ENCODE measurements at regions not wholly inside any gene's neighbourhood (a gene's known extent, or its start where the extent isn't known, plus 50 kb on each side); places are given as distances from the start of the nearest gene placed in this dataset.

DNA sequence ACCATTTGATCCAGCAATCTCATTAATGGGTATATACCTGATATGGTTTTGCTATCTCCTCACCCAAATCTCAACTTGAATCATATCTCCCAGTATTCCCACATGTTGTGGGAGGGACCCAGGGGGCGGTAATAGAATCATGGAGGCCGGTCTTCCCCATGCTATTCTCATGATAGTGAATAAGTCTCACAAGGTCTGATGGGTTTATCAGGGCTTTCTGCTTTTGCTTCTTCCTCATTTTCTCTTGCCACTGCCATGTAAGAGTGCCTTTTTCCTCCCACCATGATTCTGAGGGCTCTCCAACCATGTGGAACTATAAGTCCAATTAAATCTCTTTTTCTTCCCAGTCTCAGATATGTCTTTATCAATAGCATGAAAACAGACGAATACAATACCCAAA lies 74.5 kb upstream of the APC start:
- peaks cover 7 to 26% (median 18%) of the 10 kb centered on the region in 9 donors for H3K9me3 Mint-ChIP-seq
- no peaks in the 10 kb centered on the region for H3K4me1 Mint-ChIP-seq
- POLR2A ChIA-PET: no interaction called here
- no peak for DNase-seq
- H3K36me3 Mint-ChIP-seq: peaks cover 0 to 31% (median 11%) of the 10 kb centered on the region in 3 donors
- H3K27me3 Mint-ChIP-seq: peaks cover 0 to 18% (median 6%) of the 10 kb centered on the region in 5 donors
- H3K27ac Mint-ChIP-seq: no peak overlapping the region
- no peak for ATAC-seq
- H3K4me3 Mint-ChIP-seq: no peak overlapping the region

DNA sequence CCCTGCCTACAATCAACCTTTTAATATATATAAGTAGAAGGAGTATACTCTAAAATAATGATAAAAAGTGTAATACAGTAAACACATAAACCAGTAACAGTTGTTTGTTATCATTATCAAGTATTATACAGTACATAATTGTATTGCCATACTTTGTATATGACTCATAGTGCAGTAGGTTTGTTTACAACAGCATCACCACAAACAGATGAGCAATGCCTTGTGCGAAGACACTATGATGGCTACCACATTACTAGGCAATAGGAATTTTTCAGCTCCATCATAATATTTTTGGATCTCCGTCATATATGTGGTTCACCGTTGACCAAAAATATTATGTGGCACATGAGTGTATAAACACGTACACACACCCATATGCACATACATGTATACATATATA lies 69.7 kb upstream of the APC start:
- no peaks in the 10 kb centered on the region for H3K4me1 Mint-ChIP-seq
- ATAC-seq (no peak), DNase-seq (no peak)
- H3K27me3 Mint-ChIP-seq: peaks cover 0 to 8% (median 0%) of the 10 kb centered on the region in 5 donors
- no peaks in the 10 kb centered on the region for H3K9me3 Mint-ChIP-seq
- H3K36me3 Mint-ChIP-seq: no peaks in the 10 kb centered on the region
- no peak overlapping the region for H3K4me3 Mint-ChIP-seq
- POLR2A ChIA-PET: no interaction called here
- no peak overlapping the region for H3K27ac Mint-ChIP-seq

DNA sequence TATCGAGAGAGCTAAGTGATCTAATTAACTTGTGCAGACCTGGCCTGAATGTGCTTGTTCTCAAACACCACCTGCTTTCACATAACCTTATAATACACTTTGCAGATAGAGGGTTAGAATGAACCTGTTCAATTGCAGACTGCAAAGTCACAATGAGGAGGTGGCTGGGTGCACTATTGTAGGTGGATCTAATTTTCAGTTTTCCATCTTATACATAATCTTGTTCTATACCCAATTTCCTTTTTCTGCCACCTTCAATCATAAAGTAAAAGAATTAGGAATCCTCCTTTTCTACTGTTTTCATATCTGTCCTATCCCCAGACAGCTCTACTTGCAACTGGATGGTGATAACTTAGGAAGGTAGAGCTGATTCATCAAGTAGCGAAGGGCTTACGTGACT lies 68.8 kb upstream of the APC start:
- POLR2A ChIA-PET: no interaction called here
- Mint-ChIP-seq H3K27ac (no peak overlapping the region), H3K27me3 (peaks cover 0 to 8% (median under 1%) of the 10 kb centered on the region in 5 donors), H3K36me3 (no peaks in the 10 kb centered on the region), H3K4me3 (no peak overlapping the region), H3K4me1 (no peaks in the 10 kb centered on the region), H3K9me3 (no peaks in the 10 kb centered on the region)
- ATAC-seq: no peak
- DNase-seq: no peak

DNA sequence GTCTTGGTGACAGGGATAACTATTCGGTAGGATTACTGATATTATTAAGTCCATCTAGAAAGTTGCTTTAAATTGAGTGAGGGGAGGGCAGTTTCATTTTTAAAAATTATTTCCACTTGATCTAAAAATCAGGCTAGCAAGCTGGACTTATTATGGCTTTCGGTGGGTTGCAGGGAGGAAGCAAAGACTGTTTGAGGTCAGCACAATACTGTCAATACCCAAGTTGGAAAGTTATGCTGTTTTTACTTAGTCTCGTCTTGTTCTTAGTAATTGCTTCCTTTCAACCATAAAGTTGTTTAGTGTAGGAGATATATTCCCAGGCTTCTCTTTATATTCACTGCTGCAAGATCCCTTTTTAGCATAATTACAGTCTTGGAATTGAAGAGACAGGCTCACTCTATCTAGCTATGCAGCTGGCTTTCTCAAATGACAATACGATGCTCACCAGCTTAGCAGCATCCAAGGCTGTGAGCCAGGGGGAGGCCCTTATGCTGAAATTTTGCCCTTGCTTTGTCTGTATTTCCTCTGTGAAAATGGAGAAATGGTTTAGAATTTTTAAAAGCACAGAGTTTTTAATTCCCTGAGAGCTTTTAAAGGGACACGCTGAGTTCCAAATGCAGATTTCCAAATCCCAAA lies 68.2 kb upstream of the APC start:
- no peak for ATAC-seq
- Mint-ChIP-seq H3K9me3 (no peaks in the 10 kb centered on the region), H3K4me1 (no peaks in the 10 kb centered on the region), H3K27ac (no peak overlapping the region), H3K27me3 (peaks cover 0 to 11% (median 3%) of the 10 kb centered on the region in 5 donors), H3K4me3 (no peak overlapping the region), H3K36me3 (no peaks in the 10 kb centered on the region)
- POLR2A ChIA-PET: no interaction called here
- DNase-seq: no peak

DNA sequence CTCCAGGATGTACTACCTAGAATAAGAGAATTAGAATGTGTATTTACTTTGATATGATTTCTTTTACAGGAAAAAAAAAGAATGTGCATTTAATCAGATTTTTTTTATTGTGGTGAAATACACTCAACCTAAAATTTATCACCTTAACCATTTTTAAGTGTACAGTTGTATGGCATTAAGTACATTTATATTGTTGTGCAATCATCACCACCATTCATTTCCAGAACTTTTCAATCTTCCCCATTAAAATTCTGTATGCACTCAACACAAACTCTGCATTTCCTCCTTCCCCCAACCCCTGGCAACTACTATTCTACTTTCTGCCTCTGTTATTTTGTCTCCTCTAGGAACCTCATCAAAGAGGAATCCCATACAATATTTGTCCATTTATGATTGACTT lies 66.0 kb upstream of the APC start:
- H3K4me1 Mint-ChIP-seq: no peaks in the 10 kb centered on the region
- peaks cover 0 to 4% (median 0%) of the 10 kb centered on the region in 9 donors for H3K9me3 Mint-ChIP-seq
- H3K4me3 Mint-ChIP-seq: no peak overlapping the region
- peaks cover 6 to 19% (median 15%) of the 10 kb centered on the region in 5 donors for H3K27me3 Mint-ChIP-seq
- ATAC-seq (no peak), DNase-seq (no peak)
- peaks cover 0 to 6% (median 0%) of the 10 kb centered on the region in 3 donors for H3K36me3 Mint-ChIP-seq
- H3K27ac Mint-ChIP-seq: no peak overlapping the region
- POLR2A ChIA-PET: no interaction called here

DNA sequence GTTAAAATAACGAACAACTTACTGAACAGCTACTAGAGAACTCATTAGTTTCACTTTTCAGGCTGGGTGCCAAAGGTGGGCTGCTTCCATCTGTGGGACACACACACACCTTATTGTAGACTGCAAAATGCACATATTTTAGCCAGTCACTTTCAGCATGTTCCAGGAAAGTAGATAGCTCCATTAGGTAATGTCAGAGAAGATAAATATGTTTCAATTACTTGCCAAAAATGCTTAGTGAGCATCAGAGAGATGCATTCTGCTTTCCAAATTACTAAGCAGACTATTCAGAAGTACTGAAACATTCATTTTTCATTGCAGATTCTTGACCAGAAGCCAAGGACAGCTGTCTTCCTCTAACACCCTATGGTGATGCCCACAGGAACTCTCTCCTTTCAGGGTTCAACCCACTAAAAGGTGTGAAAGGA lies 56.2 kb upstream of the APC start:
- ATAC-seq (no peak), DNase-seq (no peak)
- Mint-ChIP-seq H3K4me1 (peaks cover 0 to 5% (median 0%) of the 10 kb centered on the region in 4 donors), H3K4me3 (no peak overlapping the region), H3K27ac (no peak overlapping the region), H3K9me3 (peaks cover 0 to 7% (median 0%) of the 10 kb centered on the region in 9 donors), H3K27me3 (peaks cover 6 to 50% (median 31%) of the 10 kb centered on the region in 5 donors), H3K36me3 (peaks cover 0 to 9% (median 0%) of the 10 kb centered on the region in 3 donors)
- POLR2A ChIA-PET: no interaction called here

DNA sequence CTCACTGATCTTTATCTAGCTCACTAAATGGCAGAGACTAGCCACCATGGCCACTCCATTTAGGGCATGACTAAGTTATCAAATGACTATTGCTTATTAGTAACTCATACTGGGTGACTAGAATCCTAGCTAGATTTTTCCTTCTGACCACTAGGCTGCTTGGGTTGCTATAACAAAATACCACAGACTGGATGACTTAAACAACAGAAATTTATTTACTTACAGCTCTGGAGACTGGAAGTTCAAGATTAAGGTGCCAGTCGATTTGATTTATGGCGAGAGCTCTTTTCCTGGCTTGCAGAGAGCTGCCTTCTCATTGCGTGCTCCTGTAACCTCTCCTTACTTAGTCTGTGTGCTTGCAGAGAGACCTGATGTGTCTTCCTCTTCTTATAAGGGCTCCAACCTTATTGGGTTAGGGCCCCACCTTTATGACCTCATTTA lies 55.0 kb upstream of the APC start:
- peaks cover 5 to 38% (median 24%) of the 10 kb centered on the region in 5 donors for H3K27me3 Mint-ChIP-seq
- POLR2A ChIA-PET: no interaction called here
- peaks cover 0 to 8% (median 0%) of the 10 kb centered on the region in 3 donors for H3K36me3 Mint-ChIP-seq

DNA sequence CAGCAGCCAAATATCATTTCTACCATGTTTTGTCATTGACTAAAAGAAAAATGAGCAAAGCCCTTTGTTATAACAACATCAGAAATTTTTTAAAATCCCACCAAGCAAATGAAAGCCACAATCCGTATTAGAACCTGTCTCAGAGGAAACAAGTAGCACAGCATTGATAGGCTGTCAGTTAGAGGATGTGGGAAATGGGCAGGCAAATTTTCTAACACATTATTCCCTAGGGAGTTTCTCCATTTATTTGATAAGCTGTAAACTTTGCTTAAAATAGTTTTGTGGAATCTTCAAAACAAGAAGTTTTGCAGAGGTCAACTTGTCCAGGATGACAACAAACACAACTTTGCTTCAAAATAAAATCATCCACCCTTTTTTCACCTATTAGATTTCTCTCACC lies 53.6 kb upstream of the APC start:
- POLR2A ChIA-PET: no interaction called here

More for the DNA sequence above, 55.0 kb upstream of the APC start:
- peaks cover 0 to 5% (median 0%) of the 10 kb centered on the region in 4 donors for H3K4me1 Mint-ChIP-seq
- DNase-seq (no peak), ATAC-seq (no peak)
- H3K27ac Mint-ChIP-seq: no peak overlapping the region
- H3K9me3 Mint-ChIP-seq: peaks cover 0 to 7% (median 0%) of the 10 kb centered on the region in 9 donors
- H3K4me3 Mint-ChIP-seq: no peak overlapping the region

DNA sequence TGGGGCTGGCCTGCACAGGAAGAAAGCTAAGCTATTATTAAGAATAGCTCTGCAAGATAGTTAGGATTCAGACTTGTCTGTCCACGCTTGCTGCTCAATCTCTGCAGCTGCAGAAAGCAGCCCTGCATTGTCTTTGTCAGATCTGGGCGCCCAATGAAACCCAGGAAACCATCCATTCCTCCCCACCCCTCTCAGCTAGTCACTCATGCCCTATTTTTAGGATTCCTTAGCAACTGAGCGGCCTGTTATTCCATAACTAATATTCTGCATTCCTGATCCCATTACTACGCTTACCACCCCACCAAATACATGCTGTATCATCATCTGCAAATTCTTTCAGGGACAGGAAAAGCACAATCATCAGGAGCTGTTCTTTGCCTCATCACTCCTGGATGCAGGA lies 52.9 kb upstream of the APC start:
- peaks cover 3 to 28% (median 18%) of the 10 kb centered on the region in 5 donors for H3K27me3 Mint-ChIP-seq
- H3K4me3 Mint-ChIP-seq: no peak overlapping the region
- POLR2A ChIA-PET: no interaction called here
- H3K9me3 Mint-ChIP-seq: peaks cover 0 to 7% (median 0%) of the 10 kb centered on the region in 9 donors
- ATAC-seq (no peak), DNase-seq (no peak)
- peaks cover 0 to 8% (median 0%) of the 10 kb centered on the region in 3 donors for H3K36me3 Mint-ChIP-seq
- peaks cover 0 to 5% (median 0%) of the 10 kb centered on the region in 4 donors for H3K4me1 Mint-ChIP-seq
- H3K27ac Mint-ChIP-seq: no peak overlapping the region

More for the DNA sequence above, 53.6 kb upstream of the APC start:
- DNase-seq: no peak
- peaks cover 3 to 31% (median 19%) of the 10 kb centered on the region in 5 donors for H3K27me3 Mint-ChIP-seq
- H3K36me3 Mint-ChIP-seq: peaks cover 0 to 8% (median 0%) of the 10 kb centered on the region in 3 donors
- no peak for ATAC-seq
- H3K4me3 Mint-ChIP-seq: no peak overlapping the region
- peaks cover 0 to 7% (median 0%) of the 10 kb centered on the region in 9 donors for H3K9me3 Mint-ChIP-seq
- H3K27ac Mint-ChIP-seq: no peak overlapping the region
- peaks cover 0 to 5% (median 0%) of the 10 kb centered on the region in 4 donors for H3K4me1 Mint-ChIP-seq

DNA sequence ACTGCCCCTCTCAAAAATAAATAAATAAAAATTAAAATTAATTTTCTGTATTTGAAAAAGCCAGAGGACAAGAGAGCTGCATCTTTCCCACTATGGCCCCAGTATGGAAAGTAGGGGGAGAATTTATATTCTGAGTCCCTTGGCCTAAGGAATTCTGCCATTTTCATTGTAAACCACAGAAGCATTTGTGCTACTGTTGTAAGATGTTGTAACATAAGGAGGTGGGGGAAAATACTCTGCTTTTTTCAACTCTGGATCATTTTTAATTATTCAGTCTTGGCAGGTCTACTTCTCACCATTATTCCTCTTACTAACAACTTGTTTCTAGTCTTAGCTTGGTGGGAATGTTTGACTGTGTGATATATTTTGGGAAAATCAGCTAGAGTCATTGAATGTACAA lies 52.3 kb upstream of the APC start:
- Mint-ChIP-seq H3K4me3 (no peak overlapping the region), H3K9me3 (peaks cover 0 to 7% (median 0%) of the 10 kb centered on the region in 9 donors), H3K27ac (no peak overlapping the region), H3K27me3 (peaks cover 6 to 29% (median 16%) of the 10 kb centered on the region in 5 donors), H3K4me1 (peaks cover 0 to 5% (median 0%) of the 10 kb centered on the region in 4 donors), H3K36me3 (peaks cover 0 to 8% (median 0%) of the 10 kb centered on the region in 3 donors)
- ATAC-seq (no peak), DNase-seq (no peak)
- POLR2A ChIA-PET: no interaction called here

DNA sequence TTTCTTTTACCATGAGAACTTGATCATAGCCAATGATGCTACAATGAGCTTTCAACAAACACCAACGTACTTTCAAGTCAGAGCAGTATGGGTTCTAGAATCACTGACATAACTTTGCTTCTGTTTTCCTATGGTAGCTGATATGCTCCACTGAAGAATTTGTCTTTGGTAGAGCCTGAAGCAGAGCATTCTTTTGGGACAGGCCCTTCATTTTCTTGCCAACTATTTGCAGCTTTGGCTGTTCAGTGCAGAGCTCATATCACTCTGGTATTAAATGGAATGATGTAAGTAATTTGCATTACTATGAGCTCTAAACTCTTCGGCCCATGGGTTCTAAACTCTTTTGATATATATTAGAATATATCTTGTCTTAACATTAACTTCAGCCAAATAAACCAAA lies 51.8 kb upstream of the APC start:
- Mint-ChIP-seq H3K9me3 (peaks cover 0 to 7% (median 0%) of the 10 kb centered on the region in 9 donors), H3K4me3 (no peak overlapping the region), H3K4me1 (peaks cover 0 to 5% (median 0%) of the 10 kb centered on the region in 4 donors), H3K27me3 (peaks cover 5 to 27% (median 12%) of the 10 kb centered on the region in 5 donors), H3K36me3 (peaks cover 0 to 8% (median 0%) of the 10 kb centered on the region in 3 donors), H3K27ac (no peak overlapping the region)
- no peak for DNase-seq
- POLR2A ChIA-PET: no interaction called here
- no peak for ATAC-seq

DNA sequence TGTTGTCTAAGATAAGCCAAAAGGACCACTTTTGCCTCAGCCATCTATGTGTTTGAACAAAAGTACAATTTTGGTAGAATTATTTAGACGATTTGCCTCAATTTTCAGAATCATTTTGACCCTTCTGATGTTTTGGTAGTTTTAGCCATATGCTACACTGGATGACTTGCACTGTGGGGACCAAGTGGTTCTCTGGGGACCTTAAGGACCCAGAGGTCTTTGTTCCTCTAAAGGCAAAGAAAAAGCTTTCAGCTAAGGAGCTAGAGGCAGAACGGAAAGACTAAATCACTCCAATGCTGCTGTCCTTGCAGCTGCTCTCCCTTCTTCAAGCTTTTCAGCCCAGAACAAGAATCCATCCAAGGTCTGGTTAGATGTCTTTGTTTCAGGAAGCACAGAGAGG lies 51.0 kb upstream of the APC start:
- peaks cover 0 to 8% (median 0%) of the 10 kb centered on the region in 3 donors for H3K36me3 Mint-ChIP-seq
- peaks cover 7 to 34% (median 17%) of the 10 kb centered on the region in 5 donors for H3K27me3 Mint-ChIP-seq
- no peak overlapping the region for H3K27ac Mint-ChIP-seq
- peaks cover 0 to 5% (median 0%) of the 10 kb centered on the region in 4 donors for H3K4me1 Mint-ChIP-seq
- H3K9me3 Mint-ChIP-seq: peaks cover 0 to 8% (median 0%) of the 10 kb centered on the region in 9 donors
- POLR2A ChIA-PET: no interaction called here
- ATAC-seq (no peak), DNase-seq (no peak)
- no peak overlapping the region for H3K4me3 Mint-ChIP-seq

DNA sequence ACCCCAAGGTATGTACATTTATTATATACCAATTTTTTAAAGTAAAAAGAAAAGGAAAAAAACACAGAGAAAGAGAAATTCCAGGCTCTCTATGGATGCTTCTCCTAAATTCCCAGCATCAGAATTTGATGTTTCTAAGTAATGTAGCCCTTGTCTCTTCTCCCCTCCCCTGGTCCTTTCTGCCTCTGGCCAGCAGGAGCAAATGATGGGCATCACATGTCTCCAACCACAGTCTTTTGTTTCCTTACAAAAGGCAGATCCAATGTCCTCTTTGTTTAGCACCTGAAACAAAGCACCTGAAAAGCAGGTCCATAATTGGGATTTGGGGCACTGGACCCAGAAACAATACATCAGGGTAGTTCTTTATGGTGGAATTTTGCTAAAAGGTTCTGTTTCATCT lies 50.4 kb upstream of the APC start:
- H3K4me3 Mint-ChIP-seq: no peak overlapping the region
- no peak overlapping the region for H3K27ac Mint-ChIP-seq
- peaks cover 0 to 8% (median 0%) of the 10 kb centered on the region in 3 donors for H3K36me3 Mint-ChIP-seq
- peaks cover 10 to 36% (median 22%) of the 10 kb centered on the region in 5 donors for H3K27me3 Mint-ChIP-seq
- DNase-seq: no peak
- ATAC-seq: no peak
- H3K9me3 Mint-ChIP-seq: peaks cover 0 to 14% (median 0%) of the 10 kb centered on the region in 9 donors
- peaks cover 0 to 5% (median 0%) of the 10 kb centered on the region in 4 donors for H3K4me1 Mint-ChIP-seq
- POLR2A ChIA-PET: no interaction called here
